HG02759 (cell line): ENCODE measurements at regions not wholly inside any gene's neighbourhood (a gene's known extent, or its start where the extent isn't known, plus 50 kb on each side); places are given as distances from the start of the nearest gene placed in this dataset.
"Not testable (repeated sequence)": the region's sequence is repeated elsewhere in the genome, so short reads cannot be mapped to it uniquely, and the experiment has no call there.

ENCODE experiments used
- ATAC-seq: cut with Tn5 transposase; IDR thresholded peaks from one replicate; pipeline ENCODE4 v1.9.1; 2021; ENCODE audit warnings: mild to moderate bottlenecking, moderate library complexity; ENCODE audit not compliant: unreplicated experiment

DNA sequence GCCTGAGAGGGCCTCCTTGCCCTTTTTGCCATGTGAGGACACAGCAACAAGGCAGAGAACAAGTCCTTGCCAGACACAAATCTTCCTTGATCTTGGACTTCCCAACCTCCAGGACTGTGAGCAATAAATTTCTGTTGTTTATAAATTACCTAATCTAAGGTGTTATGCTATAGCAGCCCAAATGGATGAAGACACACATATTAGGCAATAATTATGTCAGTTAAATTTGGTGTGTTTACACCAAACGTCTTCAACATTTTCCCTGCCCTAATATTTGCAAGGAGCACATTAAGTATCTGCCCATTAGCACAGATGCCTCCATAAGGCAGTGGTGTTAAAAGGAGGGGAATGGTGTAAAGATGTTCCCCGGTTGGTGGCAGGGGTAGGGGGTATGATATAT is 94.8 kb downstream of the ETS2 start:
- ATAC-seq: no peak

DNA sequence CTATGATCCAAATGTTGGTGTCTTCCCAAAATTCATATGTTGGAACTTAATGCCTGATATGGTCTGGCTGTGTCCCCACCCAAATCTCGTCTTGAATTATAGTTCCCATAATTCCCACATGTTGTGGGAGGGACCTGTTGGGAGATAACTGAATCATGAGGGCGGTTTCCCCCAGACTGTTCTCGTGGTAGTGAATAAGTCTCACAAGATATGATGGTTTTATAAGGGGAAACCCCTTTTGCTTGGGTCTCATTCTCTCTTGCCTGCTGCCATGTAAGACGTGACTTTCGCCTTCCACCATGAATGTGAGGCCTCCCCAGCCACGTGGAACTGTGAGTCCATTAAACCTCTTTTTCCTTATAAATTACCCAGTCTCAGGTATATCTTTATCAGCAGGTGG is 94.3 kb downstream of the ETS2 start:
- ATAC-seq: not testable (repeated sequence)

DNA sequence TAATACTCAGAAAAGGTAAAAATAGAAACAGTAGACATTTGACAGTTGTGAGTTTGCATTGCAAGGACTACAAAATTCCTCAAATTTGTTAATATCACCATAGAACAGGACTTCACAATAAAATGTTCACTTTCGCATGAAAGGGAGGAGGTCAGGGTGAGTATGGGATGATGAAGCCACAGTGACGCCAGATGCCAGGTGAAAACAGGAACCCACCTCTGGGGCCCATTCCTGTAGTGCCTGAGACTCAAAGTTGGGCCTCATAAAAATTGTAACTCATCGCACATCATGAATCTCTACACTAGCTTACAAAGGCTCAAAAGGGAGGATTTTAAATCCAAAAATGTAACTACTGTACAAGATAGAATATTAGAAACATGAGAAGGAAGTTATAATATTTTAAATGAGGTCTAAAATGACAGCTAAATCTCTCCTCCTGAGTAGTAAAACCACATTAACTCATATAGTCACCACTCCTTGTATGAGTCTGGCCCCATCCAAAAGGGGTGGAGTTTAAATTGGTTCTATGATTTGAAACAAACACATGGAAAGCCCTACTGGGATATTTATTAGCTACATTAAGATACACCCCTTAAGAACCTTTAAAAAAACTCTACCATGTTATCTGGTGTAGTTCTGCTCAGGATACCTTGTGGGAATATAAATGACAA is 93.7 kb downstream of the ETS2 start:
- ATAC-seq: no peak

DNA sequence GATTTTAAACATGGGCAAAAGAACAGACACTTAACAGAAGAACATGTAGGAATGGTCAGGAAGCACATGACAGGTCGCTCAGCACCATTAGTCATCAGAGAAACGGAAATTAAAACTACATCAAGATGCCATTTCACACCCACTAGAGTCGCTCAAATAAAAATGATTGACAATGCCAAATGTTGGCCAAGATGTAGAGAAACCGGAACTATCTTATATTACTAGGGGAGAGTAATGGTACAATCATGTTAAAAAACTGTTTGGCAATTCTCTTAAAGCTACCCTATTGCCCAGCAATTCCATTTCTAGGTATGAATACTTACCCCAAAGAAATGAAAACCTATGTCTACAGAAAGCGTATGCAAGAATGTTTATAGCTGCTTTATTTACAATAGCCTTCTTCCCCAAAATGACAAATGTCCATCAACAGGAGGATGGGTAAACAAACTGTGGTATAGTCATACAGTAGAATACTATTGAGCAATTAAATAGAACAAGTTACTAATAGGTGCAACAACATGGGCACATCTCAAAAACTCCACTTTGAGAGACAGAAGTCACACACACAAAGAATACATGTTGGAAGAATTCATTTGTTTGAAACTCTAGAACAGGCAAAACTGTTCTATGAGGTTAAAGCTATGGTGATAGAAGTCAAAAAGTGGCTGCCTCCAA is 92.8 kb downstream of the ETS2 start:
- no peak for ATAC-seq

DNA sequence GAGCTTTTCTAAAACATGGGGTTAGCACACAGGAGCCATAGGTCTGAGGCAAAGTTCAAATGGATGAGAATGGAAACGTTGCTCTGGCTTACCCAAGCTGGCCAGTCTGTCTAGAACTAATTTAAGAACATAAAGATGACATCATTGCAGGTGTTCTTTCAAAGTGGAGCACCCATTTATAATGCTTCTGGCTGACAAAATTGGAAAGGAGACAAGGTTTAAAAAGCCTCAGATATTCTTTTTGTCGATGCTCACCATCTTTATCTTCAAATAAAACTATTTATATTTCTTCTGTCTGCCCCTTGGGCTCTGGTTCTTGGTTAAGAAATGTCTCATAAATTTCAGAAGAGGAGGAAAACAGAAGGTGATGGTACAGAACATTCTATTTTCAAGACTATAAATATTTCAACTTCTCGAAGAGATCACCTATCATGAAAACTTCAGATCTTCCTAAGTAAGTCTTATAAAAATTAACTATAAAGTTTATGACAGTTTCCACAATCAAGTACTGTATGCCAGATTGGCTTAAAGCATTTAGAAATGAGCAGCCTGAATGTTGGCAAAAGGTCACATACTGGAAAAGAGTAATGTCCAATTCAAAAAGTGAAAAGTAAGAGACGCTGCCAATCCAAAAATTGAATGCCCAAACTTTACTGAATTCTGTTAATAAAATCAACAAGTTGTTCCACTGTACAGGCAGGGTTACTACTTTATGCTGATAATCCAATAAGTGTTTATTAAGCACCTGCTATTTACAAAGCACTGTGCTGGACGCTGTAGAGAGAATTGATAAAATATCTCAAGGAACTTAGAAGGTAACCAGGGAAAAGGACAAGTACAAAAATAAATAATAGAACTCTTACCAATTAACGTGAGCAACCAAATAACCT is 92.0 kb downstream of the ETS2 start:
- ATAC-seq: no peak

DNA sequence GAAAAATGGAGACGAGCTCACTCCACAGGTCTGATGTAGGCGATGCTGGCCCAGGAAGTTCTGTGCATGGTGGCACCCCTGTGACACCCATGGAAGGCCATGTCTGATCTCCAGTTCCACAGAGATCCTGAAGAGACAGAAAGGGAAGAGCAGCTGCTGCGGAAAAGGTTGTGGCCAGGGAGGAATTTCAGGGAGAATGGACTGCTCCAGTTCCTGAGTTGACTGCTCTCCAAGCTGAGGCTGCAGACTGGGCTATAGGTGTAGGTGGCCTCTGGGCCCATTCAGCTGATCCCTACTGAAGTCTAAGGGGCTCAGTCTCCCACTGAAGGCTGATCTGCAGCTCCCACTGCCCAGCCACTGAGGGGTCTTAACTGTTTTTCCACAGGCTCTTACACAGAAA is 89.2 kb downstream of the ETS2 start:
- no peak for ATAC-seq

DNA sequence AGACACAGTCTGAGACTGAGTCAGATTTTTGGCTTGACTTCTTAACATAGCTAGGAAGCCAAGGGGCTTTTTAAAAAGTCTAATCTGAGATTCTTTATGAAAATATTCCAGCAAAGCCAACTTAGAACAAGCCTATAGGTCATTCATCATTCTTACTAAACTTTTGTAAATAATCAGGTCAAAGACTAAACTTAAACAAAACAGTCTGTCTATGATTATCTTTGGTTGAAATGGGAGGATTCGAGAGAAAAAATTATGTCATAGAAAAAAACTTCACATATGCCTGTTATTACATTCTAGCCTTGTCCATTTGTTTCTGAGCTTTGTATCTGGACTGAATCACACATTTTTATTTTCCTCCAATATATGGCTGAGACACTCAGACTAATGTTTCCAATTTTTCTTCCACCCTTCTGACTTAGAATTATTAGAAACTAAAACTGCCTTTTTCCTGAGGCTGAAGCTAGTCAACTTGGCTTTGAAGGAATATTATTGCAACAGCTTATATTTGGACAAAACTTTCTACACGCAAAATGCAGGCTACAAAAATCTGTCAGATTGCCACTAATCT is 83.3 kb downstream of the ETS2 start:
- ATAC-seq: no peak

DNA sequence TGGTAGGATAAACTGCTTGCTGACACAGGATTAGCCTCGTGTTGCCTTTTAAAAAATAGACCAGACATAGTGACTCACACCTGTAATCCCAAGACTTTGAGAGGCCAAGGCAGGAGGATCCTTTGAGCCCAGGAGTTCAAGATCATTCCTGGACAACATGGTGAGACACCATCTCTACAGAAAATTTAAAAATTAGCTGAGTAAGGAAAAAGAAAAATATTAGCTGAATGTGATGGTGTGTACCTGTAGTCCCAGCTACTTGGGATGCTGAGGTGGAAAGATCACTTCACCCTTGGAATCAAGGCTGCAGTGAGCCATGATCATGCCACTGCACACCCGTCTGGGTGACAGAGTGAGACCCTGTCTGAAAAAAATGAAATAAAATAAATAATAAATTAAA is 82.0 kb downstream of the ETS2 start:
- no peak for ATAC-seq

DNA sequence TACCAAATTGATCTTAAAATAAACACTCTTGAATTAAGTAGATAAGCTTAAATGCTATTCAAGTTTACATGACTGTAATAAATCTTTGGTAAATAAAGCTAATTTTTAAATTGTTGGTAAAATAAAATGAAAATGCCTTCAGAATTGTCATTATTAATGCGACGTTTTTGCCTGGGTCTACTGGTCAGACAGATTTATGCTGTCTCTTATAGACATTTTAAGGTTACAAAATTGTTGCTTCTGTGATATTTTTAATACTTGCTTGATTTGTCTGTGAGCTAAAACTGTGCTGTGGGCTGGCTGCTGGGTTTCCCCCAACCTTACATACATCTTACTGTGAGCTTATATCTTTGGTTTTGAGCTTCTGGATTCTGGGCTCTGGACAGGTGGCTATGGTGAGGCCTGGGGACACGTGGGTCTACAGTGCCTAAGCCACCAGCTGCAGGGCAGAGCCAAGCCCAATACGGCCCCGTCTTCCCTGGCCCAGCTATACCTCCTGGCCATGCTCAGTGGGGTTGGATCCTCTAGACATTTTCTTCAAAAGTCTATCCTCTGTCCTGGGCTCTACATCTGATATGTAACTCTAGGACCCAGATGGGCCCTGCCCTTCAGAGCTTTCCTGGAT is 81.4 kb downstream of the ETS2 start:
- no peak for ATAC-seq

DNA sequence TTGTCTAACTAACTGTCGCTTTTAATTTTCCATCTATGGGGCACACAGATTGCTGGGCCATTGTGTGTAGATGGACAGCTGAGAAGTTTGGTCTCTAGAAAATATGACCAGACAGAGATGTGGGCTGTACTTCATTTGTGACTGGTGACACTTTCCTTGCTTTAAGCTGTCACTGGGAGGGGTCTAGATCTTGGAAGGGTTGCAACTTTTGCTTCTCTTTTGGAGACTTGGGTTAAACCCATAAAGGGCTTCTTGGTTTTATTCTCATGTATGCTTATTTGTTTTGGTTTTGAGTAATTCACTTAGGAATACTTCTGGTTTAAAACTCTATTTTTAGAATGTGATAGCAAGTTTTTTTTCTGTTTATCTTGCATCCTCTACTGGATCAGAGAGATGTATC is 80.2 kb downstream of the ETS2 start:
- ATAC-seq: no peak

DNA sequence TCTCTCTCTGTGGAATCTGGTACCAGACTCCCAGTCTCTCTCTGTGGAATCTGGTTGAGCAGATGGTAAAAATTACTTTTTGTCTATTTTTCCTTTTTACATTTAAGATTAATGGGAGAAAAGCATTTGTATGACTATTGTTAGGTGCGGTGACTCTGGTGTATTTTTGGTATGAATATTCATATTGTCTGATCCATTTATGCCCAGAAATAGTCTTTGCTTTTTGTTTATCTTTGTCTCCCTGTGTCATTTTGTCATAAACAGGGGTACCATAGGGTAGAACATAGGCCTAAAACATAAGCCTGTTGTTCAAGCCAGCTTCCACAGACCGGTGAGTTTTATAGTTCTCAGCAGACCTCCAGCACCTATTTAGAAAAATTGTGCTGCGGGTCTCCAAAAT is 78.7 kb downstream of the ETS2 start:
- no peak for ATAC-seq

DNA sequence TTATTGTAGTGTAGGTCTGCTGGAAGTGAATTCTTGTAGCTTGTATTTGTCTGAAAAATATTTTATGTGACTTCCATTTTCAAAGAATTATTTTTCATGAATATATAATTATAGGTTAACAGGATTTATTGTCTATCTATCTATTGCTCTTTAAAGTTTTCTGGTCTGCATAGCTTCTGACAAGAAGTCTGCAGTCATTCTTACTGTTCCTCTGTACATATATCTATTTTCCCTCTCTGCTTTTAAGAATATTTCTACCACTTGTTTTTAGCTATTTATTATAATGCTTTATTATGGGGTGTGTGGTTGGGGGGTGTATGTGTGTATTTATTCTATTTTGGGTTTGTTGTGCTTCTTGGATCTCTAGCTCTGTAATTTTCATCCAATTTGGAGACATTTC is 77.4 kb downstream of the ETS2 start:
- no peak for ATAC-seq

DNA sequence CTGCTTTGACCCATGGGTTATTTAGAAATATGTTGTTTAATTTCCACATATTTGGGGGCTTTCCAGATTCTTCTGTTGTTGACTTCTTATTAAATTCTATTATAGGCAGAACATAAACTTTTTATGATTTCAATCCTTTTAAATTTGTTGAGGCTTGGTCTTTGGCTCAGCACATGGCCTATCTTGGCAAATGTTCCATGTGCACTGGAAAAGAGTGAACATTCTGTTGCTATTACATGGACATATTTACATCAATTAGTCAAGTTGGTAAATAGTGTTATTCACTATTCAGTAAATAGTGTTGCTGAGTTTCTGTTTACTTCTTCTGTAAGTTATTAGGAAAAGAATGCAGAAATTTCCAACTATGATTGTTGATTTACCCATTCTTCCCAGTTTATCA is 75.4 kb downstream of the ETS2 start:
- no peak for ATAC-seq

DNA sequence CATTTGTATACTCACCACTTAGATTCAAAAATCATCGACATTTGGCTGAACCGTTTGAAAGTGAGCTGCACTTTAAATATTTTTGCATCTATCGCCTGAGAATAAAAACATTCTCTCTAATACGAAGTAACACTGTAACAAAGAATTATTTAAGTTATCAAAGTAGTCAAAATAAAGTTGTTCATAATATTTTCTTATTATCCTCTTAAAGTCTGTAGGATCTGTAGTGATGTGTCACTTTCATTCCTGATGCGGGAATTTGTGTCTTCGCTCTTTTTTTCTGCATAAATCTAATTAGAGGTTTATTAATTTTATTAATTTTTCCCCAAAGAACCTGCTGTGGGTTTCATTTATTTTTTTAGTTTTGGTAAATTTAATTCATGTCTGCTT is 74.8 kb downstream of the ETS2 start:
- ATAC-seq: no peak

DNA sequence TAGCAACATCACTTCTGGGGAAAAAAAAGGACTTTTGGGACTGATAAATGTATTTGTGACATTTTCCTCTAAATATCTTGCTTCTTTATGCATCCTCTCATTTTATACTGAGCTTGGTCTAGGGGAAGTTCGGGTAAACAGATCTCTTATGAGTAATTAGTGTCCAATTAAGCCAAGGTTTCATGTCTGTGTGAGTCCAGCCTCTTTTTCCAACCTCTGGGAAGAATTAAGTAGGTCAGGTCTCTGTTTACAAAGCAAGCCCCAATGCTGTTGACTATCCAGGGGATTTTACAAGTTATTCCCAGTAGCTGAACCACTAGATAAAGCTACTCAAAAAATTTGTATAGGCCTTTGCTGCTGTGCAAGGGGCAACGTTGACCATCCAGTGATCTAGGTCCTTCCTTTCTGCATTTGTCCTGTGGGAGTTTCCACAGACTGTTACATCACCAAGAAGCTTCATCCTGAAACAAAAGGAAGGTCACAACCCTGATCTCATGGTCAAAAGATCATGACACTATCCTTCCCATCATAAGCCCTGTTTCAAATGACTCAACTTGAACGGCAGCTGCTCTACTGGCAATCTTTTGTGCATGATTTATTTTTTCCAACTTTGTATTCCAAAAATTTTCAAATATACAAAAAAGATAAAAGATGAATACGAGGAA is 74.3 kb downstream of the ETS2 start:
- ATAC-seq: no peak

DNA sequence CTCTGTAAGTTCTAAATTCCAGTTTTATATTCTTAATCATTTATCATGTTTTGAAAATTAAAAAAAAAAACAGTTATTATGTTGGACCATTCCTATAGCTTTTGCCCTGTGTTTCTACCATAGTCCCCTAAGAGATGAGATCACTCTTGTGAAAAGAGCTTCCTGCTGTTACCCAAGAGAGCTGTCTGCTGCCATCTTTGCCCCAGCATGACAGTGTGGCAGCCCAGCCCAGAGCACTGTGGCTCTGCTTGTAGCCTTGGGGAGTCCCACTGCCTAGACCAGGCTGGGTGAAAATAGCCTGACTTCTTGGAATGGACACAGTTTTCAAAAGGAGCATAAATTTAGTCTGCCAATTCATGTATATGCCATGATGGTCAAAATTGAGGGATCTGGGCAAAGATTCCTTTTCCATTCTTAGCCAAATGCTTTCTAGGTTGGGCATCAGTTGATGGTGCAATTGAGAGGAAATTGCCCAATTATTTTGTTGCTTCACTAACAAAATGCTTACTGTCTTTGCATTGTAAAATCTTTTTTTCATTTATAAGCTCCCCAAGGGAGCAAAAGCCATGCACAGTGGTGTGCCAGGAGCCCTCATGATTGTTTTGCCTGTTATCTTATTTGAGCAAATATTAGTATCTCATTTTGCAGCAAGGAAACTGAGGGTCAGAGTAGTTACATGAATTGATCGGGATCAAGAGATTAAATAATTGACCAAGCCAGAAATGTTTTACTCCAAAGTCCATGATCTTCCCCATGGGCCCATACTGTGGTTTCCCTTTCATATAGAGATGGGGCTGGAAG is 72.8 kb downstream of the ETS2 start:
- no peak for ATAC-seq

DNA sequence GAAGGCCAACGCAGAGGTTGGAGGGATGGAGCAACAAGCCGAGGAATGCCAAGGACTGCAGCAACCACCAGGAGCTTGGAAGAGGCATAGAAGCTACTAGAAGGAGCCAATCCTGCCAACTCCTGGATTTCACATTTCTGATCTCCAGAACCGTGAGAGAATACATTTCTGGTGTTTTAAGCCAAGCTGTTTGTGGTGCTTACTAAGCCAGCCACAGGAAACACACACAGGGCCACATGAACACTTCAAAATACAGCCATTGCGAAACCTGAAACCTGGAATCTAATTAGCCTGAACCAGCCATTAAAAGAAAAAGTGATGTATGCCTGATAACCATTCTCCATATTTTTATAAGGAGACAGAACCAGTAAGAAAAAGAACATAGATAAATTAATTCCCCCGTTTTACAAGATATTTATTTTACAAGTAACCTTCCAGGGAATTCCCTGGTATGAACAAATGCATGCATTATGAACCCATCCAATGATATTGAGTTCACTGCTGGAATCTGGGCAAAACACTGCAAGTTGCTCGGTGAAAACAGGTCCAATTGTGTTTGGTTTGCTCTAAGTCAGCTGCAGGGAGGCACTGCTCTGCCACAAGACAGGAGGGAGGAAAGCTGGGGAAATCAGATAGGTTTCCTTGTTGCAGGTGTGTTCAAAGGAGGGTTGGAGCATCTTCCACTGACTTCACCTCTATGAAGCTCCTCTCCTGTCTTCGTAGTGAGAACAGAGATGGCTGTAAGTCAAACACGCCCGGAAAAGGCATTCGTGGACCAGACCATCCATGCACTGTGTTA is 70.2 kb downstream of the ETS2 start:
- no peak for ATAC-seq
